DND-41 (cell line): ENCODE measurements at regions not wholly inside any gene's neighbourhood (a gene's known extent, or its start where the extent isn't known, plus 50 kb on each side); places are given as distances from the start of the nearest gene placed in this dataset.

Source experiments
- ATAC-seq: fragments of 200-7000 bp; cut with Tn5 transposase; 3 replicates; pipeline ENCODE4 v1.9.1; 2021; ENCODE audit warnings: low read depth; ENCODE audit not compliant: insufficient read depth
- DNase-seq: peaks from one replicate; pipeline ENCODE4 v3.0.0-alpha.2; 2020
- H2AFZ ChIP-seq: 2 replicates; pipeline ENCODE4 v1.6.0; 2012; ENCODE audit warnings: low read depth, low read length
- H3K27ac ChIP-seq: 2 replicates; pipeline ENCODE4 v1.5.1; 2012; ENCODE audit warnings: low read length, inconsistent platforms
- H3K27me3 ChIP-seq: fragments of 200-600 bp; sonication (generic); 2 replicates; pipeline ENCODE4 v1.6.0; 2012; ENCODE audit warnings: low read length, mild to moderate bottlenecking, inconsistent platforms; ENCODE audit not compliant: insufficient read depth, poor library complexity
- H3K36me3 ChIP-seq: 2 replicates; pipeline ENCODE4 v1.5.1; 2012; ENCODE audit warnings: low read length, inconsistent platforms; ENCODE audit not compliant: insufficient read depth
- H3K4me1 ChIP-seq: 2 replicates; pipeline ENCODE4 v1.5.1; 2012; ENCODE audit warnings: mild to moderate bottlenecking, low read length; ENCODE audit not compliant: insufficient read depth
- H3K4me2 ChIP-seq: 2 replicates; pipeline ENCODE4 v1.6.0; 2012; ENCODE audit warnings: mild to moderate bottlenecking, moderate library complexity, low read length, inconsistent platforms; ENCODE audit not compliant: insufficient read depth
- H3K4me3 ChIP-seq, 2 experiments: fragments of 200-600 bp in 1 of 2; shearing (Covaris generic) in 1 of 2; 2 replicates each; pipeline ENCODE4 v1.5.1; 2012 to 2016; ENCODE audit warnings: inconsistent platforms in 2 of 2, low read length in 2 of 2, mild to moderate bottlenecking in 2 of 2, low read depth in 1 of 2, moderate library complexity in 1 of 2
- H3K79me2 ChIP-seq: 2 replicates; pipeline ENCODE4 v1.6.0; 2012; ENCODE audit warnings: low read length, inconsistent platforms; ENCODE audit not compliant: insufficient read depth
- H3K9ac ChIP-seq: 2 replicates; pipeline ENCODE4 v1.6.0; 2012; ENCODE audit warnings: low read depth, mild to moderate bottlenecking, inconsistent platforms, low read length, moderate library complexity
- H3K9me3 ChIP-seq: 2 replicates; pipeline ENCODE4 v1.5.1; 2012; ENCODE audit warnings: low read length, moderate library complexity, mild to moderate bottlenecking, inconsistent platforms; ENCODE audit not compliant: insufficient read depth, severe bottlenecking
- H4K20me1 ChIP-seq: 2 replicates; pipeline ENCODE4 v1.6.0; 2012; ENCODE audit warnings: low read length; ENCODE audit not compliant: insufficient read depth
- EZH2 ChIP-seq: IDR thresholded peaks from 3 replicates; pipeline ENCODE4 v1.6.1; 2012; ENCODE audit warnings: borderline replicate concordance, low read depth, mild to moderate bottlenecking, moderate library complexity, low read length, inconsistent platforms; ENCODE audit not compliant: severe bottlenecking
- TF ChIP-seq, protein P1 (sequence below): IDR thresholded peaks from 2 replicates; pipeline ENCODE4 v1.5.1; 2012; ENCODE audit warnings: borderline replicate concordance, low read length, moderate library complexity, mild to moderate bottlenecking; ENCODE audit not compliant: poor library complexity, severe bottlenecking; ENCODE audit errors: extremely low read depth

DNA sequence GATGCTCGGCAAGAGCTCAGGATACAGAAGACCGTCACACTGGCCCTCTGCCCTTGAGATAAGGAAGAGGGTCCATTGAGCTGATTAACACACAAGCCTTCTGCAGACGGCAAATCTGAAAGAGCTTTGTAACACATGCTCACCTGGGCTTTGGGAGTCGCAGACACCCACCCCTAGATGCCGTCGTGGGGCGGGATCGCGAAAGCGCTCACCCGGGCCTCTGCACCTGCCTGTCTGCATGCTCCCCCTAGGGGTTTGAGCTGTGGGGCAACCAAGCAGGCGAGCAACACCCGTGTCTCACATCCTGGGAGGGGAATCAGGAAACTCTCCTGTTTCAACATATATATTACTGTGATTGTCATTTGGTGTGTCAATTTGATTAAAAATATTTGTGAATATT lies 99.8 kb upstream of the KCNH7 start:
- TF ChIP-seq, protein P1, sequence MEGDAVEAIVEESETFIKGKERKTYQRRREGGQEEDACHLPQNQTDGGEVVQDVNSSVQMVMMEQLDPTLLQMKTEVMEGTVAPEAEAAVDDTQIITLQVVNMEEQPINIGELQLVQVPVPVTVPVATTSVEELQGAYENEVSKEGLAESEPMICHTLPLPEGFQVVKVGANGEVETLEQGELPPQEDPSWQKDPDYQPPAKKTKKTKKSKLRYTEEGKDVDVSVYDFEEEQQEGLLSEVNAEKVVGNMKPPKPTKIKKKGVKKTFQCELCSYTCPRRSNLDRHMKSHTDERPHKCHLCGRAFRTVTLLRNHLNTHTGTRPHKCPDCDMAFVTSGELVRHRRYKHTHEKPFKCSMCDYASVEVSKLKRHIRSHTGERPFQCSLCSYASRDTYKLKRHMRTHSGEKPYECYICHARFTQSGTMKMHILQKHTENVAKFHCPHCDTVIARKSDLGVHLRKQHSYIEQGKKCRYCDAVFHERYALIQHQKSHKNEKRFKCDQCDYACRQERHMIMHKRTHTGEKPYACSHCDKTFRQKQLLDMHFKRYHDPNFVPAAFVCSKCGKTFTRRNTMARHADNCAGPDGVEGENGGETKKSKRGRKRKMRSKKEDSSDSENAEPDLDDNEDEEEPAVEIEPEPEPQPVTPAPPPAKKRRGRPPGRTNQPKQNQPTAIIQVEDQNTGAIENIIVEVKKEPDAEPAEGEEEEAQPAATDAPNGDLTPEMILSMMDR = no peak
- TF ChIP-seq EZH2 = no peak
- Histone ChIP-seq H3K36me3 (no peaks in the 10 kb centered on the region), H3K4me1 (no peaks in the 10 kb centered on the region), H3K79me2 (no peaks in the 10 kb centered on the region), H3K4me2 (no peak overlapping the region), H3K9ac (no peak overlapping the region), H4K20me1 (no peaks in the 10 kb centered on the region), H2AFZ (no peak overlapping the region), H3K27me3 (no peaks in the 10 kb centered on the region), H3K9me3 (no peaks in the 10 kb centered on the region), H3K4me3 (no peak overlapping the region), H3K27ac (no peak overlapping the region)
- DNase-seq (no peak), ATAC-seq (no peak)

DNA sequence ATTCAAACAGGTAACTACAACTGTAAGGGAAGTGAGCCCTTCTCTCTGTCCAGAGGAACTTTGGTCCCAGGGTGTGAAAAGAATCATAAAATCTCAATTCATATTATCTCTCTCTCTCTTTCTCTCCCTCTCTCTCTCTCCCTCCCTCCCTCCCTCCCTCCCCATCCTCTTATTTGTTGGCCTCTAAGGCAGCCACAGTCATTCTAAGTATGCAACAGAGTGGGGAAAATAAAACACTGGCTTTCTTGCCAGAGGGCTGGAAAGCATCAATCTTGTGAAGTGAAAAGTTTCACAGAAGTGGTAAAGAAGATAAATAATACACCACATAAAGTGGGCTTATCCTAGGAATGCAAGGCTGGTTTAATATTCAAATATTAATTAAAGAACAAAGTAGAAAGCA lies 95.6 kb upstream of the KCNH7 start:
- DNase-seq = no peak
- Histone ChIP-seq H3K9me3 (no peaks in the 10 kb centered on the region), H3K79me2 (no peaks in the 10 kb centered on the region), H3K27ac (no peak overlapping the region), H3K4me2 (no peak overlapping the region), H4K20me1 (no peaks in the 10 kb centered on the region), H3K36me3 (no peaks in the 10 kb centered on the region), H3K4me3 (no peak overlapping the region), H3K27me3 (no peaks in the 10 kb centered on the region), H2AFZ (no peak overlapping the region), H3K4me1 (no peaks in the 10 kb centered on the region), H3K9ac (no peak overlapping the region)
- ATAC-seq = no peak
- TF ChIP-seq, protein P1 = no peak
- TF ChIP-seq EZH2 = no peak

DNA sequence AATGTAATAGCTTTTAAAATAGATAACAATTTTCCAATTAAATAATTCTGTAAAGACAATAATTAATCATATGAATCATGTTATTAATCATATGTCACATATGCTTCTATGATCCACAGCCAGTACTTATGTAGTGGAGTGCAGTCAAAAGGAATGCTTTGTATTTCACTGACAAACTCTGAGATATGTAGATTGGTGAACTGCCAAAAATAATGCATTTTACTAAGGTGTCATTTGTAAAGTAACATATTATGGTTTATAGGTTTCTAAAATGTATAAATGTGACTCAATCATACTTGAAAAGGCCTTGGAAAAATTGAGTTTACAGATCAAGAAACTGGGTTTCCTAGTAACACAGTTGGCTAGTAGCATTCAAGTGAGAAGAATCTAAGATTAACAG lies 93.8 kb upstream of the KCNH7 start:
- no peaks in the 10 kb centered on the region for H3K79me2 ChIP-seq
- H3K9me3 ChIP-seq = no peaks in the 10 kb centered on the region
- no peaks in the 10 kb centered on the region for H3K4me1 ChIP-seq
- no peak overlapping the region for H3K4me2 ChIP-seq
- TF ChIP-seq, protein P1 = no peak
- no peak for TF ChIP-seq EZH2
- H4K20me1 ChIP-seq = no peaks in the 10 kb centered on the region
- no peaks in the 10 kb centered on the region for H3K36me3 ChIP-seq
- H2AFZ ChIP-seq = no peak overlapping the region
- DNase-seq (no peak), ATAC-seq (no peak)
- no peak overlapping the region for H3K4me3 ChIP-seq
- no peak overlapping the region for H3K27ac ChIP-seq
- H3K9ac ChIP-seq = no peak overlapping the region
- no peaks in the 10 kb centered on the region for H3K27me3 ChIP-seq

DNA sequence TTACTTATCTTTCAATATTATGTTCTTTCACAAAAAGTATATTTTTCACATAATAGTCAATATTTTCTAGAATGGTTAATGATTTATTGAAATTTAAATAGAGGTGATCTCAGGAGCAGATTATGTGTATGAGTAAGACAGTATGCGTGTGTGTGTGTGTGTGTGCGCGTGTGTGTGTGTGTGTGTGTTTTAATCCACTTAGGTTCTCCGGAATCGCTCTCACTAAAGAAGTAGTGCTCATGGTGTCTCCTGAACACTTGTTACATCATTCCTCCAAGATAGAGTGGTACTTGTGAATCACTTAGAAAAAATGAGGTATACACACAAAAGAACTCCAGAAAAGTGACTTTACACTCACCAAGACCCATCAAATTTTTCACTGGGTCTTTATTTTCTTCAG lies 91.0 kb upstream of the KCNH7 start:
- H3K4me2 ChIP-seq = no peak overlapping the region
- H4K20me1 ChIP-seq = no peaks in the 10 kb centered on the region
- no peaks in the 10 kb centered on the region for H3K27me3 ChIP-seq
- H3K36me3 ChIP-seq = no peaks in the 10 kb centered on the region
- H3K9me3 ChIP-seq = no peaks in the 10 kb centered on the region
- no peak overlapping the region for H3K9ac ChIP-seq
- DNase-seq (no peak), ATAC-seq (no peak)
- no peaks in the 10 kb centered on the region for H3K4me1 ChIP-seq
- no peak overlapping the region for H3K4me3 ChIP-seq
- H3K79me2 ChIP-seq = no peaks in the 10 kb centered on the region
- H3K27ac ChIP-seq = no peak overlapping the region
- no peak overlapping the region for H2AFZ ChIP-seq
- TF ChIP-seq, protein P1 = no peak
- TF ChIP-seq EZH2 = no peak
